Liver (tissue), 7 donors: ENCODE measurements at regions not wholly inside any gene's neighbourhood (a gene's known extent, or its start where the extent isn't known, plus 50 kb on each side); places are given as distances from the start of the nearest gene placed in this dataset.
"Not testable (repeated sequence)": the region's sequence is repeated elsewhere in the genome, so short reads cannot be mapped to it uniquely, and the experiment has no call there.

Experiments used
- DNase-seq: peaks from one replicate; pipeline ENCODE4 v3.0.0-alpha.2; 2017; ENCODE audit warnings: low spot score
- H3K27ac ChIP-seq, 2 donors: one replicate each; pipeline ENCODE4 v1.7.0; 2013; ENCODE audit warnings: inconsistent platforms in 2 of 2, low read length in 2 of 2, control low read depth in 1 of 2, low read depth in 1 of 2, mild to moderate bottlenecking in 1 of 2
- H3K27me3 ChIP-seq, 4 donors: one replicate each; pipeline versions ENCODE4 v1.6.1 to v1.7.0; 2013; ENCODE audit warnings: low read length in 3 of 4, inconsistent platforms in 1 of 4, mild to moderate bottlenecking in 1 of 4, moderate library complexity in 1 of 4; ENCODE audit not compliant: control insufficient read depth in 4 of 4, insufficient read depth in 4 of 4
- H3K36me3 ChIP-seq, 4 donors: one replicate each; pipeline versions ENCODE4 v1.6.1 to v1.7.0; 2013; ENCODE audit warnings: low read length in 3 of 4, mild to moderate bottlenecking in 3 of 4, low read depth in 1 of 4, moderate library complexity in 1 of 4; ENCODE audit not compliant: control insufficient read depth in 4 of 4, insufficient read depth in 3 of 4
- H3K4me1 ChIP-seq, 4 donors: one replicate each; pipeline versions ENCODE4 v1.6.1 to v1.7.0; 2013; ENCODE audit warnings: low read length in 3 of 4, mild to moderate bottlenecking in 3 of 4, moderate library complexity in 1 of 4; ENCODE audit not compliant: control insufficient read depth in 4 of 4, insufficient read depth in 4 of 4
- H3K4me3 ChIP-seq, 3 donors: one replicate each; pipeline versions ENCODE4 v1.6.1 to v1.7.0; 2013; ENCODE audit warnings: low read length in 3 of 3, control low read depth in 1 of 3, low read depth in 1 of 3, mild to moderate bottlenecking in 1 of 3
- H3K9ac ChIP-seq, 2 donors: one replicate each; pipeline ENCODE4 v1.7.0; 2013; ENCODE audit warnings: low read length in 2 of 2, mild to moderate bottlenecking in 2 of 2, moderate library complexity in 2 of 2, control low read depth in 1 of 2, low read depth in 1 of 2
- H3K9me3 ChIP-seq, 4 donors: one replicate each; pipeline versions ENCODE4 v1.6.1 to v1.7.0; 2013; ENCODE audit warnings: low read length in 3 of 4; ENCODE audit not compliant: control insufficient read depth in 4 of 4
- EGR1 ChIP-seq, 2 donors: IDR thresholded peaks; 2 replicates each; pipeline ENCODE4 v1.6.1; 2016 to 2018; ENCODE audit warnings: antibody characterized with exemption in 2 of 2, low read depth in 2 of 2
- FOXA2 ChIP-seq: IDR thresholded peaks from 2 replicates; pipeline ENCODE4 v1.6.1; 2016; ENCODE audit warnings: antibody characterized with exemption
- GABPA ChIP-seq, 2 donors: IDR thresholded peaks in 1 of 2; conservative IDR thresholded peaks in 1 of 2; 2 replicates each; pipeline ENCODE4 v1.6.1; 2016; ENCODE audit warnings: antibody characterized with exemption in 2 of 2, mild to moderate bottlenecking in 1 of 2, moderate library complexity in 1 of 2
- HNF4G ChIP-seq: IDR thresholded peaks from 2 replicates; pipeline ENCODE4 v1.6.1; 2016; ENCODE audit warnings: antibody characterized with exemption
- JUND ChIP-seq, 2 donors: IDR thresholded peaks; 2 replicates each; pipeline ENCODE4 v1.6.1; 2016; ENCODE audit warnings: antibody characterized with exemption in 2 of 2
- RAD21 ChIP-seq, 2 donors: IDR thresholded peaks; 2 replicates each; pipeline ENCODE4 v1.6.1; 2016; ENCODE audit warnings: antibody characterized with exemption in 2 of 2, mild to moderate bottlenecking in 2 of 2
- RXRA ChIP-seq, 2 donors: IDR thresholded peaks; 2 replicates each; pipeline ENCODE4 v1.6.1; 2017 to 2018; ENCODE audit warnings: antibody characterized with exemption in 2 of 2, mild to moderate bottlenecking in 1 of 2
- SP1 ChIP-seq: IDR thresholded peaks from 2 replicates; pipeline ENCODE4 v1.6.1; 2018; ENCODE audit warnings: antibody characterized with exemption, mild to moderate bottlenecking
- TAF1 ChIP-seq: conservative IDR thresholded peaks from 2 replicates; pipeline ENCODE4 v1.6.1; 2016; ENCODE audit warnings: antibody characterized with exemption, mild to moderate bottlenecking
- WGBS: extraction: QIAGEN DNeasy Blood & Tissue Kit; methylation state at CpG from one replicate; pipeline ENCODE4 v1.1.7; 2013; 5-methylcytosine and 5-hydroxymethylcytosine counted together
- TF ChIP-seq, protein P1 (sequence below): IDR thresholded peaks from 2 replicates; pipeline ENCODE4 v1.6.1; 2016; ENCODE audit warnings: antibody characterized with exemption
- TF ChIP-seq, protein P2 (sequence below): IDR thresholded peaks from 2 replicates; pipeline ENCODE4 v1.6.1; 2016; ENCODE audit warnings: antibody characterized with exemption, mild to moderate bottlenecking
- TF ChIP-seq, protein P3 (sequence below): IDR thresholded peaks from 2 replicates; pipeline ENCODE4 v1.6.1; 2016; ENCODE audit warnings: antibody characterized with exemption
- donor health status: healthy.
- donor health status: healthy.
- donor health status: healthy.
- donor health status: healthy.

DNA sequence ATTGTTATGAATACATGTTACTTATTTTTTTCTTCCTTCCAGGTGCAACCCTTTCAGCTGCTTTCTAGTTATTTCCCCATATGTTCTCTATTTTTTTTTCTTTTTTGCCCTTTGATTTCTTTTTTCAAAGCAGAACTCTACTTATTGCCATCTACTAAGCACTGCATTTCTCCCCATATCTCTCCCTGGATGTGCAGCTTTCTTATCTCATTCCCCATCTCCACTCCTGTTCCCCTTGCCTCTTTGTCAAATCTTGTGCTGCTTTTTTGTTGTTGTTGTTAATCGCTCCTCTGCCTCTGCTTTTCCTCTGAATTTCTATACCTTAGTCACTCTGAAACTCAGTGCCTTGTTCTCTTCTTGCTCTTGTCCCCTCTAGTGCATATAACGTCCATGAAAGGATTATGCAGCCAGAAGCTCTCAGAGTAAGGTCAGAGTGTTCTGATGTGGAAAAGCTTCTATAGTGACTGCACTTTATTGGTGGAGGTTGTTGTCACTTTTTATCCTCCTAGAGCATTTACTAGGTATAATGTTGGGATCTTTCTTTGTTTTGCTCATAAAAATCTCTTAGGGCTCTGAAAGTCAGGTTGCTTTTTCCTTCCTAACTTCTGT is 51.1 kb upstream of the JADE1 start:
- no peak for DNase-seq
- TF ChIP-seq RAD21 (IDR thresholded peaks at IDR 0.05), result no peak
- TF ChIP-seq, protein P1, sequence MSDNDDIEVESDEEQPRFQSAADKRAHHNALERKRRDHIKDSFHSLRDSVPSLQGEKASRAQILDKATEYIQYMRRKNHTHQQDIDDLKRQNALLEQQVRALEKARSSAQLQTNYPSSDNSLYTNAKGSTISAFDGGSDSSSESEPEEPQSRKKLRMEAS, result no peak
- TF ChIP-seq, protein P2, sequence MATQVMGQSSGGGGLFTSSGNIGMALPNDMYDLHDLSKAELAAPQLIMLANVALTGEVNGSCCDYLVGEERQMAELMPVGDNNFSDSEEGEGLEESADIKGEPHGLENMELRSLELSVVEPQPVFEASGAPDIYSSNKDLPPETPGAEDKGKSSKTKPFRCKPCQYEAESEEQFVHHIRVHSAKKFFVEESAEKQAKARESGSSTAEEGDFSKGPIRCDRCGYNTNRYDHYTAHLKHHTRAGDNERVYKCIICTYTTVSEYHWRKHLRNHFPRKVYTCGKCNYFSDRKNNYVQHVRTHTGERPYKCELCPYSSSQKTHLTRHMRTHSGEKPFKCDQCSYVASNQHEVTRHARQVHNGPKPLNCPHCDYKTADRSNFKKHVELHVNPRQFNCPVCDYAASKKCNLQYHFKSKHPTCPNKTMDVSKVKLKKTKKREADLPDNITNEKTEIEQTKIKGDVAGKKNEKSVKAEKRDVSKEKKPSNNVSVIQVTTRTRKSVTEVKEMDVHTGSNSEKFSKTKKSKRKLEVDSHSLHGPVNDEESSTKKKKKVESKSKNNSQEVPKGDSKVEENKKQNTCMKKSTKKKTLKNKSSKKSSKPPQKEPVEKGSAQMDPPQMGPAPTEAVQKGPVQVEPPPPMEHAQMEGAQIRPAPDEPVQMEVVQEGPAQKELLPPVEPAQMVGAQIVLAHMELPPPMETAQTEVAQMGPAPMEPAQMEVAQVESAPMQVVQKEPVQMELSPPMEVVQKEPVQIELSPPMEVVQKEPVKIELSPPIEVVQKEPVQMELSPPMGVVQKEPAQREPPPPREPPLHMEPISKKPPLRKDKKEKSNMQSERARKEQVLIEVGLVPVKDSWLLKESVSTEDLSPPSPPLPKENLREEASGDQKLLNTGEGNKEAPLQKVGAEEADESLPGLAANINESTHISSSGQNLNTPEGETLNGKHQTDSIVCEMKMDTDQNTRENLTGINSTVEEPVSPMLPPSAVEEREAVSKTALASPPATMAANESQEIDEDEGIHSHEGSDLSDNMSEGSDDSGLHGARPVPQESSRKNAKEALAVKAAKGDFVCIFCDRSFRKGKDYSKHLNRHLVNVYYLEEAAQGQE, result no peak
- no peak for TF ChIP-seq JUND (IDR thresholded peaks at IDR 0.05)
- TF ChIP-seq EGR1 (IDR thresholded peaks at IDR 0.05; ENCODE audit: low read depth in 2 of 2), result no peak
- no peak for TF ChIP-seq HNF4G
- TF ChIP-seq FOXA2, result no peak
- no peak for TF ChIP-seq RXRA (IDR thresholded peaks at IDR 0.05)
- no peak for TF ChIP-seq GABPA (IDR thresholded peaks at IDR 0.05 in 1 of 2, conservative IDR thresholded peaks at IDR 0.05 in 1 of 2)
- H3K27ac ChIP-seq, result no peak overlapping the region
- H3K9me3 ChIP-seq, result no peaks in the 10 kb centered on the region
- no peaks in the 10 kb centered on the region for H3K4me1 ChIP-seq
- H3K9ac ChIP-seq, result no peak overlapping the region
- H3K4me3 ChIP-seq, result no peak overlapping the region
- WGBS, result 70% methylated on average over 2 of the region's 2 CpGs
- H3K36me3 ChIP-seq, result no peaks in the 10 kb centered on the region
- H3K27me3 ChIP-seq, result no peaks in the 10 kb centered on the region

DNA sequence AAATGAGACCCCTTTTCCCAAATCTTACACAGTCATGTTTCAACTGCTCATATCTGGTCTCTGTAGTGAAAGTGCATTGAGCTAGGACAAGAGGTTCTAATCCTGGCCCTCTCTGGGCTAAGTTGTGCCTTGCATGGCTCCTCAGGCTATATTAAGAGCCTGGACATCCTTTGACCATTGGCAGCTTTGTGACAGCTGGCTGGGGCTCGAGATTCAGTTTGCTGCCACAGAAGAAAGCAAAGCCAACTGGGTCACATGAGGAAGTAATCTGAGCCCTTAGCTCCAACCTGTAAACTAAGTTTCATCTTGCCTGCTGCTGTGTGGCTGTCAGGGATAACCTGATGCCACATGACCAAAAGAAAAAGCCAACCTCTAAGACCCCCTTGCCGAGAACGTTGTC is 51.8 kb upstream of the JADE1 start:
- no peak overlapping the region for H3K4me3 ChIP-seq
- H3K27me3 ChIP-seq, result no peaks in the 10 kb centered on the region
- no peaks in the 10 kb centered on the region for H3K9me3 ChIP-seq
- no peak overlapping the region for H3K27ac ChIP-seq
- TF ChIP-seq HNF4G (no peak), RAD21 (IDR thresholded peaks at IDR 0.05) (peak in 1 of 2 donors; percentile 10)
- 42% methylated on average over 3 of the region's 3 CpGs for WGBS
- DNase-seq, result no peak
- no peaks in the 10 kb centered on the region for H3K36me3 ChIP-seq
- no peak overlapping the region for H3K9ac ChIP-seq
- H3K4me1 ChIP-seq, result no peaks in the 10 kb centered on the region

DNA sequence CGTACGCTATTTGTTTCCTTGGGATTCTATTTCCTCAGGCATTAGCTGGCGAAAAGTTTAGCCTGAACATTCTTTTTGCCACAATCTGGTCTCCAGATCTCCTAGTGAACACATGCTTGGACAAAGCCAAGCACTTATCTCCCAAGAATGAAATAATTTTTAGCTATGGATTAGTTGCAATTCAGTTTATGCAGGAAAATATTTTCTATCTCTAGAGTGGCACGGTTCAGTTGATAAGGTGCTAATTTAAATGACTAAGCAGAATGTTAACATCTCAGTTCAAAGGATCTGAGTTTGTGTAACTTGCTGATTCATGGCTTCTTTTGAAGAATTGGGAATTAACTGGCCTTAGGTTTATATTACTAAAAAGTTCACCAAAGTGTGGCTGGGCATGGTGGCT is 58.1 kb upstream of the JADE1 start:
- H3K4me1 ChIP-seq, result no peaks in the 10 kb centered on the region
- no peak overlapping the region for H3K4me3 ChIP-seq
- H3K36me3 ChIP-seq, result no peaks in the 10 kb centered on the region
- TF ChIP-seq, protein P3, sequence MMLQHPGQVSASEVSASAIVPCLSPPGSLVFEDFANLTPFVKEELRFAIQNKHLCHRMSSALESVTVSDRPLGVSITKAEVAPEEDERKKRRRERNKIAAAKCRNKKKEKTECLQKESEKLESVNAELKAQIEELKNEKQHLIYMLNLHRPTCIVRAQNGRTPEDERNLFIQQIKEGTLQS, result no peak
- TF ChIP-seq SP1 (no peak), HNF4G (no peak), TAF1 (no peak)
- TF ChIP-seq, protein P2, result no peak
- WGBS, result 89% methylated on average over 4 of the region's 4 CpGs
- DNase-seq, result no peak
- no peaks in the 10 kb centered on the region for H3K9me3 ChIP-seq
- H3K9ac ChIP-seq, result no peak overlapping the region
- no peak overlapping the region for H3K27ac ChIP-seq
- no peaks in the 10 kb centered on the region for H3K27me3 ChIP-seq

DNA sequence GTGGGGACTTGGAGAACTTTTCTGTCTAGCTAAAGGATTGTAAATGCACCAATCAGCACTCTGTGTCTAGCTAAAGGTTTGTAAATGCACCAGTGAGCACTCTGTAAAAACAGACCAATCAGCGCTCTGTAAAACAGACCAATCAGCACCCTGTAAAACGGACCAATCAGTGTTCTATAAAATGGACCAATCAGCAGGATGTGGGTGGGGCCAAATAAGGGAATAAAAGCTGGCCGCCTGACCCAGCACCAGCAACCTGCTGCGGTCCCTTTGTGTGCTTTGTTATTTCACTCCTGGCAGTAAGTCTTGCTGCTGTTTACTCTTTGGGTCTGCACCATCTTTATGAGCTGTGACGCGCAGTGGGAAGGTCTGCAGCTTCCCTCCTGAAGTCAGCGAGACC is 67.8 kb upstream of the JADE1 start:
- not testable (repeated sequence) for H3K36me3 ChIP-seq, H3K27me3 ChIP-seq, H3K27ac ChIP-seq, DNase-seq, H3K4me3 ChIP-seq, H3K4me1 ChIP-seq, H3K9ac ChIP-seq, H3K9me3 ChIP-seq
- WGBS, result 93% methylated on average over 7 of the region's 7 CpGs
